ENCODE measurements at regions not wholly inside any gene's neighbourhood (a gene's known extent, or its start where the extent isn't known, plus 50 kb on each side); places are given as distances from the start of the nearest gene placed in this dataset.

- no peak overlapping the region for H3K4me3 ChIP-seq
- no peak overlapping the region for H3K27ac ChIP-seq
- no peaks in the 10 kb centered on the region for H3K36me3 ChIP-seq
- H3F3A ChIP-seq (ENCODE audit: low read depth), result peaks cover 26% of the 10 kb centered on the region
- no peaks in the 10 kb centered on the region for H4K20me1 ChIP-seq (ENCODE audit: low read depth)
- H3K9me3 Mint-ChIP-seq, result no peaks in the 10 kb centered on the region
- peak overlapping the region; percentile 79 for H3K27ac Mint-ChIP-seq
- no peak overlapping the region for H3K9ac ChIP-seq
- H3K27me3 Mint-ChIP-seq (ENCODE audit: insufficient read depth, low read depth), result peaks cover 19% of the 10 kb centered on the region
- H3K4me2 ChIP-seq, result no peak overlapping the region
- H2AFZ ChIP-seq (replicated peaks), result no peak overlapping the region
- H3K4me1 ChIP-seq, result peaks cover 29% of the 10 kb centered on the region
- H3K9me3 ChIP-seq (ENCODE audit: low read depth), result no peaks in the 10 kb centered on the region
- DNase-seq (ENCODE audit: low spot score), result no peak
- H3K4me3 Mint-ChIP-seq, result peak overlapping the region; percentile 31
- H3K36me3 Mint-ChIP-seq, result no peaks in the 10 kb centered on the region
- peaks cover 49% of the 10 kb centered on the region for H3K4me1 Mint-ChIP-seq
- TF ChIP-seq EZH2phosphoT487 (IDR thresholded peaks at IDR 0.05) (no peak), EZH2 (IDR thresholded peaks at IDR 0.05) (no peak), CTCF (IDR thresholded peaks at IDR 0.05) (no peak)
- no peaks in the 10 kb centered on the region for H3K79me2 ChIP-seq (ENCODE audit: low read depth)
- peaks cover 16% of the 10 kb centered on the region for H3K27me3 ChIP-seq
These were observed 76.1 kb upstream of the KCNMA1 start for GRCh38 chr10:77713521-77714280.

DNA sequence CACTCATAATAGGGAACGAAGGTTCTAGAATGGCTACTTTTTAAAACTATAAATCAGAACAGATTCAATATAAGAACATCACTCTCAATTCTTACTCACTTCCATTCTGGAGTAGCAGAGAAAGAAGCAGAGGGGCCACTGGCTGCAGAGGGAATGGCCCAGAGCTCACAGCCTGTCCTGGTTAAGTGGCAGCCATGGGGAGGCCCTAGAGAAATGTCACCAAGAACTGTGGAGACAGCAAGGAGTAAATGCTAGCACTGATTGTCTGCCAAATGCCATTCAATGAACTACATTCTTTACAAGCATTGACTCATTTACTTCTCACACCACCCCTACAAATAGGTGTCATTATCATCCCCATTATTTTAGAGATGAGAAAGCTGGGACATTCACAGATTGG is 74.6 kb upstream of the KCNMA1 start:
- H3K36me3 ChIP-seq, result no peaks in the 10 kb centered on the region
- H3K4me3 ChIP-seq, result no peak overlapping the region
- peaks cover 28% of the 10 kb centered on the region for H3K4me1 ChIP-seq
- H3K4me2 ChIP-seq, result no peak overlapping the region
- H3F3A ChIP-seq (ENCODE audit: low read depth), result peaks cover 26% of the 10 kb centered on the region
- H3K36me3 Mint-ChIP-seq, result no peaks in the 10 kb centered on the region
- H3K27me3 ChIP-seq, result peaks cover 16% of the 10 kb centered on the region
- TF ChIP-seq EZH2 (IDR thresholded peaks at IDR 0.05) (no peak), CTCF (IDR thresholded peaks at IDR 0.05) (no peak), EZH2phosphoT487 (IDR thresholded peaks at IDR 0.05) (no peak)
- no peak overlapping the region for H3K4me3 Mint-ChIP-seq
- peaks cover 40% of the 10 kb centered on the region for H3K4me1 Mint-ChIP-seq
- H3K27me3 Mint-ChIP-seq (ENCODE audit: insufficient read depth, low read depth), result peaks cover 19% of the 10 kb centered on the region
- no peak overlapping the region for H3K27ac ChIP-seq
- H4K20me1 ChIP-seq (ENCODE audit: low read depth), result no peaks in the 10 kb centered on the region
- no peaks in the 10 kb centered on the region for H3K9me3 Mint-ChIP-seq
- H3K27ac Mint-ChIP-seq, result no peak overlapping the region
- no peak for DNase-seq (ENCODE audit: low spot score)
- no peak overlapping the region for H3K9ac ChIP-seq
- H2AFZ ChIP-seq (replicated peaks), result no peak overlapping the region
- H3K79me2 ChIP-seq (ENCODE audit: low read depth), result no peaks in the 10 kb centered on the region
- no peaks in the 10 kb centered on the region for H3K9me3 ChIP-seq (ENCODE audit: low read depth)

GRCh38 chr10:77711683-77712049 is 74.1 kb upstream of the KCNMA1 start:
- no peak for DNase-seq (ENCODE audit: low spot score)
- Mint-ChIP-seq H3K4me3 (no peak overlapping the region), H3K9me3 (no peaks in the 10 kb centered on the region), H3K4me1 (peaks cover 35% of the 10 kb centered on the region), H3K27me3 (ENCODE audit: insufficient read depth, low read depth) (peaks cover 19% of the 10 kb centered on the region), H3K27ac (no peak overlapping the region), H3K36me3 (no peaks in the 10 kb centered on the region)
- H3K4me1 ChIP-seq, result peaks cover 23% of the 10 kb centered on the region
- H3K27ac ChIP-seq, result no peak overlapping the region
- H3F3A ChIP-seq (ENCODE audit: low read depth), result peaks cover 26% of the 10 kb centered on the region
- H3K36me3 ChIP-seq, result no peaks in the 10 kb centered on the region
- H3K4me2 ChIP-seq, result peak overlapping the region; percentile 70
- TF ChIP-seq EZH2 (IDR thresholded peaks at IDR 0.05) (no peak), EZH2phosphoT487 (IDR thresholded peaks at IDR 0.05) (no peak), CTCF (IDR thresholded peaks at IDR 0.05) (no peak)
- H2AFZ ChIP-seq (replicated peaks), result peak overlapping the region; percentile 75
- H4K20me1 ChIP-seq (ENCODE audit: low read depth), result no peaks in the 10 kb centered on the region
- no peaks in the 10 kb centered on the region for H3K79me2 ChIP-seq (ENCODE audit: low read depth)
- H3K9me3 ChIP-seq (ENCODE audit: low read depth), result no peaks in the 10 kb centered on the region
- peaks cover 16% of the 10 kb centered on the region for H3K27me3 ChIP-seq
- no peak overlapping the region for H3K4me3 ChIP-seq
- no peak overlapping the region for H3K9ac ChIP-seq

All from neural progenitor cell (in vitro differentiated cells).